ENCODE measurements at regions not wholly inside any gene's neighbourhood (a gene's known extent, or its start where the extent isn't known, plus 50 kb on each side); places are given as distances from the start of the nearest gene placed in this dataset.

- no peak for DNase-seq
Measured at GRCh38 chr11:15705891-15706290, 591.2 kb downstream of the INSC start.

- DNase-seq = no peak
Measured at GRCh38 chr11:15707194-15707593, 592.5 kb downstream of the INSC start.

- DNase-seq = no peak
Measured at GRCh38 chr11:15707971-15708370, 593.2 kb downstream of the INSC start.

- DNase-seq = no peak
Measured at GRCh38 chr11:15710580-15711275, 596.0 kb downstream of the INSC start.

GRCh38 chr11:15711311-15711710 lies 596.6 kb downstream of the INSC start:
- no peak for DNase-seq

GRCh38 chr11:15714641-15715399 lies 600.1 kb downstream of the INSC start:
- DNase-seq = no peak

- DNase-seq = no peak
Measured at GRCh38 chr11:15716550-15716949, 601.8 kb downstream of the INSC start.

- no peak for DNase-seq
Measured at GRCh38 chr11:15720460-15720859, 605.7 kb downstream of the INSC start.

- DNase-seq = no peak
Measured at GRCh38 chr11:15723966-15724365, 609.2 kb downstream of the INSC start.

GRCh38 chr11:15724601-15725000 lies 609.9 kb downstream of the INSC start:
- DNase-seq = no peak

GRCh38 chr11:15725246-15725645 lies 610.5 kb downstream of the INSC start:
- no peak for DNase-seq

GRCh38 chr11:15726221-15726746 lies 611.6 kb downstream of the INSC start:
- DNase-seq = no peak

- DNase-seq = no peak
Measured at GRCh38 chr11:15726893-15727519, 612.3 kb downstream of the INSC start.

GRCh38 chr11:15727520-15727914 lies 612.8 kb downstream of the INSC start:
- DNase-seq = no peak

GRCh38 chr11:15728207-15728606 lies 613.5 kb downstream of the INSC start:
- no peak for DNase-seq

- DNase-seq = no peak
Measured at GRCh38 chr11:15730263-15730994, 615.7 kb downstream of the INSC start.

- no peak for DNase-seq
Measured at GRCh38 chr11:15730995-15731385, 616.3 kb downstream of the INSC start.

GRCh38 chr11:15735706-15736105 lies 620.6 kb downstream of the SOX6 start:
- DNase-seq = no peak

GRCh38 chr11:15737320-15737719 lies 619.0 kb downstream of the SOX6 start:
- DNase-seq = no peak

- no peak for DNase-seq
Measured at GRCh38 chr11:15738931-15739330, 617.4 kb downstream of the SOX6 start.

GRCh38 chr11:15742626-15743519 lies 613.5 kb downstream of the SOX6 start:
- DNase-seq = no peak

GRCh38 chr11:15744693-15745092 lies 611.7 kb downstream of the SOX6 start:
- no peak for DNase-seq

Data from bone marrow (tissue), 2 donors.